ENCODE measurements at regions not wholly inside any gene's neighbourhood (a gene's known extent, or its start where the extent isn't known, plus 50 kb on each side); places are given as distances from the start of the nearest gene placed in this dataset.

- DNase-seq (ENCODE audit: extremely low spot score), result no peak
- 75% methylated on average over 16 of the region's 16 CpGs for WGBS
- Histone ChIP-seq H3K4me1 (ENCODE audit: insufficient read depth) (no peaks in the 10 kb centered on the region), H3K27ac (ENCODE audit: low read depth) (no peak overlapping the region), H3K4me3 (ENCODE audit: low read depth, low read length) (no peak overlapping the region), H3K36me3 (ENCODE audit: insufficient read depth) (no peaks in the 10 kb centered on the region)
Observed at GRCh38 chr1:5495596-5496410, 496.4 kb downstream of the NPHP4 start.

GRCh38 chr1:5494518-5494917, 497.7 kb downstream of the NPHP4 start:
- Histone ChIP-seq H3K4me1 (ENCODE audit: insufficient read depth) (no peaks in the 10 kb centered on the region), H3K27ac (ENCODE audit: low read depth) (no peak overlapping the region), H3K36me3 (ENCODE audit: insufficient read depth) (no peaks in the 10 kb centered on the region), H3K4me3 (ENCODE audit: low read depth, low read length) (no peak overlapping the region)
- WGBS, result 46% methylated on average over 7 of the region's 7 CpGs
- no peak for DNase-seq (ENCODE audit: extremely low spot score)

- Histone ChIP-seq H3K4me3 (ENCODE audit: low read depth, low read length) (no peak overlapping the region), H3K27ac (ENCODE audit: low read depth) (no peak overlapping the region), H3K36me3 (ENCODE audit: insufficient read depth) (no peaks in the 10 kb centered on the region), H3K4me1 (ENCODE audit: insufficient read depth) (no peaks in the 10 kb centered on the region)
- DNase-seq (ENCODE audit: extremely low spot score), result no peak
- 48% methylated on average over 9 of the region's 9 CpGs for WGBS
Observed at GRCh38 chr1:5493851-5494311, 498.3 kb downstream of the NPHP4 start.

- no peak overlapping the region for H3K4me3 ChIP-seq (ENCODE audit: low read depth, low read length)
- H3K4me1 ChIP-seq (ENCODE audit: insufficient read depth), result no peaks in the 10 kb centered on the region
- H3K36me3 ChIP-seq (ENCODE audit: insufficient read depth), result no peaks in the 10 kb centered on the region
- WGBS, result 62% methylated on average over 4 of the region's 4 CpGs
- no peak overlapping the region for H3K27ac ChIP-seq (ENCODE audit: low read depth)
- no peak for DNase-seq (ENCODE audit: extremely low spot score)
Observed at GRCh38 chr1:5493275-5493674, 498.9 kb downstream of the NPHP4 start.

GRCh38 chr1:5492846-5493245, 499.4 kb downstream of the NPHP4 start:
- Histone ChIP-seq H3K27ac (ENCODE audit: low read depth) (no peak overlapping the region), H3K4me1 (ENCODE audit: insufficient read depth) (no peaks in the 10 kb centered on the region), H3K4me3 (ENCODE audit: low read depth, low read length) (no peak overlapping the region), H3K36me3 (ENCODE audit: insufficient read depth) (no peaks in the 10 kb centered on the region)
- WGBS, result 84% methylated on average over 4 of the region's 4 CpGs
- DNase-seq (ENCODE audit: extremely low spot score), result no peak

GRCh38 chr1:5491207-5491904, 500.9 kb downstream of the NPHP4 start:
- DNase-seq (ENCODE audit: extremely low spot score), result no peak
- 80% methylated on average over 9 of the region's 9 CpGs for WGBS
- Histone ChIP-seq H3K4me1 (ENCODE audit: insufficient read depth) (no peaks in the 10 kb centered on the region), H3K36me3 (ENCODE audit: insufficient read depth) (no peaks in the 10 kb centered on the region), H3K27ac (ENCODE audit: low read depth) (no peak overlapping the region), H3K4me3 (ENCODE audit: low read depth, low read length) (no peak overlapping the region)

- no peak for DNase-seq (ENCODE audit: extremely low spot score)
- WGBS, result 41% methylated on average over 12 of the region's 12 CpGs
- H3K27ac ChIP-seq (ENCODE audit: low read depth), result no peak overlapping the region
- H3K36me3 ChIP-seq (ENCODE audit: insufficient read depth), result no peaks in the 10 kb centered on the region
- H3K4me3 ChIP-seq (ENCODE audit: low read depth, low read length), result no peak overlapping the region
- no peaks in the 10 kb centered on the region for H3K4me1 ChIP-seq (ENCODE audit: insufficient read depth)
Observed at GRCh38 chr1:5490635-5491034, 501.6 kb downstream of the NPHP4 start.

- no peak for DNase-seq (ENCODE audit: extremely low spot score)
- no peaks in the 10 kb centered on the region for H3K4me1 ChIP-seq (ENCODE audit: insufficient read depth)
- WGBS, result 83% methylated on average over 1 of the region's 1 CpG
Observed at GRCh38 chr1:5488448-5488847, 503.8 kb downstream of the NPHP4 start.

GRCh38 chr1:5485968-5486696, 506.1 kb downstream of the NPHP4 start:
- Histone ChIP-seq H3K27ac (ENCODE audit: low read depth) (no peak overlapping the region), H3K4me1 (ENCODE audit: insufficient read depth) (no peaks in the 10 kb centered on the region), H3K4me3 (ENCODE audit: low read depth, low read length) (no peak overlapping the region), H3K36me3 (ENCODE audit: insufficient read depth) (no peaks in the 10 kb centered on the region)
- 80% methylated on average over 7 of the region's 7 CpGs for WGBS
- no peak for DNase-seq (ENCODE audit: extremely low spot score)

More at GRCh38 chr1:5488448-5488847, 503.8 kb downstream of the NPHP4 start:
- Histone ChIP-seq H3K4me3 (ENCODE audit: low read depth, low read length) (no peak overlapping the region), H3K36me3 (ENCODE audit: insufficient read depth) (no peaks in the 10 kb centered on the region), H3K27ac (ENCODE audit: low read depth) (no peak overlapping the region)

GRCh38 chr1:5485436-5485835, 506.8 kb downstream of the NPHP4 start:
- 77% methylated on average over 2 of the region's 2 CpGs for WGBS

GRCh38 chr1:5484451-5485165, 507.6 kb downstream of the NPHP4 start:
- no peak for DNase-seq (ENCODE audit: extremely low spot score)
- 60% methylated on average over 15 of the region's 15 CpGs for whole genome bisulfite sequencing
- no peaks in the 10 kb centered on the region for H3K36me3 ChIP-seq (ENCODE audit: insufficient read depth)
- H3K27ac ChIP-seq (ENCODE audit: low read depth), result no peak overlapping the region
- H3K4me3 ChIP-seq (ENCODE audit: low read depth, low read length), result no peak overlapping the region
- H3K4me1 ChIP-seq (ENCODE audit: insufficient read depth), result no peaks in the 10 kb centered on the region

More at GRCh38 chr1:5485436-5485835, 506.8 kb downstream of the NPHP4 start:
- Histone ChIP-seq H3K4me1 (ENCODE audit: insufficient read depth) (no peaks in the 10 kb centered on the region), H3K27ac (ENCODE audit: low read depth) (no peak overlapping the region), H3K4me3 (ENCODE audit: low read depth, low read length) (no peak overlapping the region), H3K36me3 (ENCODE audit: insufficient read depth) (no peaks in the 10 kb centered on the region)
- no peak for DNase-seq (ENCODE audit: extremely low spot score)

GRCh38 chr1:5481889-5482288, 510.3 kb downstream of the NPHP4 start:
- H3K27ac ChIP-seq (ENCODE audit: low read depth), result no peak overlapping the region
- H3K4me3 ChIP-seq (ENCODE audit: low read depth, low read length), result no peak overlapping the region
- no peak for DNase-seq (ENCODE audit: extremely low spot score)
- no peaks in the 10 kb centered on the region for H3K4me1 ChIP-seq (ENCODE audit: insufficient read depth)
- H3K36me3 ChIP-seq (ENCODE audit: insufficient read depth), result no peaks in the 10 kb centered on the region
- 36% methylated on average over 10 of the region's 10 CpGs for WGBS

GRCh38 chr1:5480906-5481305, 511.3 kb downstream of the NPHP4 start:
- Histone ChIP-seq H3K27ac (ENCODE audit: low read depth) (no peak overlapping the region), H3K4me3 (ENCODE audit: low read depth, low read length) (no peak overlapping the region), H3K4me1 (ENCODE audit: insufficient read depth) (no peaks in the 10 kb centered on the region), H3K36me3 (ENCODE audit: insufficient read depth) (no peaks in the 10 kb centered on the region)
- DNase-seq (ENCODE audit: extremely low spot score), result no peak
- 89% methylated on average over 10 of the region's 10 CpGs for WGBS

All from urinary bladder (tissue), 3 donors.